ENCODE measurements at regions not wholly inside any gene's neighbourhood (a gene's known extent, or its start where the extent isn't known, plus 50 kb on each side); places are given as distances from the start of the nearest gene placed in this dataset.

GRCh38 chrX:44674906-44675305, 132.2 kb upstream of the FUNDC1 start:
- no peak for TF ChIP-seq CTCF (IDR thresholded peaks at IDR 0.05)
- TF ChIP-seq POLR2A (IDR thresholded peaks at IDR 0.05), result no peak
- no peak for TF ChIP-seq EP300 (IDR thresholded peaks at IDR 0.05)

Data from suprapubic skin (tissue), 3 donors.